Stimulated activated CD4-positive, alpha-beta T cell treated with anti-CD3 and anti-CD28 coated beads, TNF-alpha, amount 100 ng/mL, for 4 hours (primary cell): ENCODE measurements at regions not wholly inside any gene's neighbourhood (a gene's known extent, or its start where the extent isn't known, plus 50 kb on each side); places are given as distances from the start of the nearest gene placed in this dataset.

ENCODE experiments used
- DNase-seq, 3 experiments: peaks; one replicate each; pipeline ENCODE4 v3.0.0-alpha.2; 2020; ENCODE audit warnings: low read depth in 3 of 3

DNA sequence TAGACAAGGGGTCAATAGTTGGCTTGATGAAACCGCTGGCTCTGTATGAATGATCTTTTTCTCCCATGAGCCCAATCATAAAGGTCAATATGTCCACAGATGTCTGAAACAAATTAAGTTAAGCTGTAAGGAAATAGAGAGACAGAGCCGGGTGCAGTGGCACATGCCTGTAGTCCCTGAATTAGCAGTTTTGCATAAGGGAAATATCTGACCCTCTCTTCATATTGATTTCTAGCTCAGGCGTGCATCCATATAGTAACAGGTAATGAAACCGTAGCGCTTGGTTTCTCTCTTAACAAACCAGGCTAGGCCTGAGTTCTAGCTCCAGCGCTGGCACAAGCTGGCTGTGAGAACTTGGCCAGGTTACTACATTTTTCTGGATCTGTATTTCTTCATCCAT is 118.1 kb upstream of the ERCC6L2 start:
- DNase-seq: no peak

DNA sequence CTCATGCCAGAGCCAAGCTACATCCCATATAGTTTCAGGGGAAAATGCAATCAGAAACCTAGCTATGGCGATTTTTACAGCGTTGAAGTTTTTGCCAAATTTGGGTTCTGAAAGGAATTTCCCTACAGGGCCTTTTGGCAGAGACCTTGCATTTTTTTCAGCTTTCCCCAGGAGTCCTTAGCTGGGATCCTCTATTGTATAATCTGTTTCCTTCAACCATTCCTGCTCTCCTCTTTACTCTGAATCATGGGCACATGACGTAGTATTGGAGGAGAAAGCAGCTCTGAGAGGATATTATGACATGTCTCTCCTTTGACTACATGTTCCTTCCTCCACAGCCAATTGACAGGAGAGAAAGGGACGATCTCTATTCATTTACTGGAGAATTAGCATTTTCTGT is 118.5 kb upstream of the ERCC6L2 start:
- no peak for DNase-seq

DNA sequence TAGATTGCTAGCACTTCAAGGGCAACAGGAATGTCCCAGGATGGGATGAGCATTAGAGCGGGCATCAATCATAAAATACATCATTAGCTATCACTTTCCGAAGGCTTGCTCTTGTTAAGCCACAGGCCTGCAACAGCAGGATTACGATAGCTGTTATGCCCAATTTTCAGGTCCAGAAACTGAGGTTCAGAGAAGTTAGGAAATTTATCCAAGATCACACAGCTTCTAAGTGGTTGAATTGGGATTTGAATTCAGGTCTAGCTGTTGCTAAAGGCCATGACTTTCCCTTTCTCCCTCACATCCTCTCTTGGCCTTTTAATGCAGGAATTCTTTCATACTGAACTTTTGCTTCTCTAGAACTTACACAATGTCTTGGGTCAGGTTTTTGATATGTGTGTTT is 119.4 kb upstream of the ERCC6L2 start:
- no peak for DNase-seq

DNA sequence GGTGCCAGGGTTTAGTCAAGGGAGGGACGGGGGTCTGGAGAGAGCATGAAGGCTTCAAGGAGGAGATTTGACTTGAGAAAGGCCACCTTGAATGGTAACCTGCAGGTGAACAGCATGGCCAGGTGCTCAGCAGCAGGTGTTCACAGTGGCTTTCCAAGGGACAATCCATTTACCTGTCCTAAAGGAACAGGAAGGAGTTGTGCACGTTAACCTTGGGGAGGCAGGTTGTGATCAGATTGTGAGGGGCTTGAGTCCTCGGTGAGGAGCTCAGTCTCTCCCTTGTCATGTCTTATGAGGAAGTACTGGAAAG is 120.1 kb upstream of the ERCC6L2 start:
- no peak for DNase-seq

DNA sequence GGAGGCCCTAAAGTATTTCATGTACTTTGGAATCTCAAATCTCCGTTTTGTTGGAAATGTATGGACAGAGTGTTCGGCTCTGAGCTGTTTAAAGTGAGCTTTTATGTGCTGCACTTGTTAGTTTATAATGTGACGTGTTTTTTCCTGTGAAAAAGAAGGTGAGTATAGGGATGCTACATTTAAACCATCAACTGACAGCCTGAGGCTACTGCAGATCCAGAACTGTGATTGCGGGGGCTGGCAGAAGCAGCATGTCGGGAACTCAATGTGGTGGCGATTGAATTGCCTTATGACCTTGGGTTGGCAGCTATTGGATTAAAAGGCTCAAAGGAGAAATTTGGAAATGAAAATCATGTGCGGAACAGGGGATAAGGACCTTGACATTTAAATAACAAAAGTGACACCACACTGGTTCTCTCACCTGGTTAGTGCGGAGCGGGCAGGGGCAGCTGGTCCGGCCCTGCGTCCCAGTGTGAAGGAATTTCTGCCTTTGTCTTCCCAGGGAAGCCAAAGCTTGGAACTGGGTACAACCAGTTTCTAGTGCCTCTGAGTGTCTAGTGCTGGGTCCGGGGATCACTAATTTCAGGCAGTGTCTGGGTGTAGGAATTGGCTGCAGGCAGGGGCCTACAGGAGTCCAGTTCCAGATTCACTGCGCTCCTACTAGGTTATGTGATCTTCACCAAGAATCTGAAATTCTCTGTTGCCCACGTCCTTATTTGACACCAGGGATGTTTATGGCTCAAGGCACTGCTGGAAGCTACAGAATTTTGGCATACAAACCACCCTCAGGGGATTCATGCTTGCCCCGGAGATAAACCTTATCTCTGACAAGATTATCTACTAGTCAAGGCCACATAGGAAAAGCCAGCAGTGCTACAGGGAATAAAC is 120.7 kb upstream of the ERCC6L2 start:
- DNase-seq: no peak

DNA sequence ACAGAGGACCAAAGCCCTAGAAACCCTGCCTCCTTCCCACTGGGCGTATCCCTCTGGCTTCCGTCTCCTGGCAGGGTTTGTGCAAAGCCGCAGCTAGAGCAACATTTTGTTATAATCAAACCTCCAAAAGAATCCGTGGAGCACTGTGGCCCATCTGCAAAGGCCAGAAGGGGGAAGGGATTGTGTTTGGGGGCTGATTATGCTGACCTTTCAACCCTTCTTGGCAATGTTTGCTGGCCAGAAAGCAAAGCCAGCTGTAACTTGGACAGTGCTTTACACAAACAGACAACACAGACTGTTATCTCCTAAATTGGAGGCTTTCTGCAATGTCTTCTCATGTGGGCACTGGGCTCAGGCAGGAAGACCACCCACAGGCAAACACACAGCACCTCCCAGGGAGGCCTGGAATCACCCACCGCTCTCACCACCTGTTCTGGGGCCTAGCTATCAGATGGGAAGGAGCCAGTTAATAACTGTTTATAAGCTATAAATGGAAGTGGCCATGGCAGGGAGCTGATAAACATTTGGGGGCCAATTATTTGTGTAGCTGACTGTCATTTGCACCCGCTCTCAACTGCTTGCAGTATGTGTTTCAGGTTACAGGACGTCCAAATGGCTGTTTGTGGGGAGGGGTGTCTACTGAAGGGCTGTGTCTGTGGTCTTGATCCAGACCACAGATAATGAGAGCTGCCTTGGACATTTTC is 121.6 kb upstream of the ERCC6L2 start:
- DNase-seq: no peak

DNA sequence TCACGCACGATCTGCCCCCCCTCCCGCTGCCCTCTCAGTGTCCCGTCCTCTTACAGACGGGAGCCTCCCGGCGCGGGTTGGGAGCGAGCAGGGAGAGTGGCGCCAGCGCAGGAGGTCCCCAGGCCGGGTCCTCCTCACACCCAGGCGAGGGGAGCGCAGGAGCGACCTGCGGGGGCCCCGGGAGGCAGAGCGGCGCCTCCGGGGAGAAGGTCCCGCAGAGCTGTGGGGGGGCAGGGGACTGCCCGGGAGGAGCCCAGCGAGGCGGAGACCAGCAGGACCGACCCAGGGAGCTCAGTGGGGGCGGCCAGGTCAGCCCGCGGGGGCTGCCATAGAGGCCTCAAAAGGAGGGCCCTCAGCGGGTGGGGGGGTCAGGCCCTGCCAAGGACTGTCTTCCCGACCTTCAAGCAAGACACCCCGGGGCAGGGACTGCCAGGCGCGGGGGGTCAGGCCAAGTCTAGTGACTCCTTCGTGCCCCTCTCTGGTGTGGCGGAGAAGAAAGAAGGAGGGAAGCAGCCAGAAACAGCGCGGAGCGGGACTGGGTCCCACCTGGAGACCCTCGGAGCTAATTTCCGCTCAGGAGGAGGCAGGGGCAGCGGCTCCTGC is 123.3 kb upstream of the ERCC6L2 start:
- DNase-seq: no peak

DNA sequence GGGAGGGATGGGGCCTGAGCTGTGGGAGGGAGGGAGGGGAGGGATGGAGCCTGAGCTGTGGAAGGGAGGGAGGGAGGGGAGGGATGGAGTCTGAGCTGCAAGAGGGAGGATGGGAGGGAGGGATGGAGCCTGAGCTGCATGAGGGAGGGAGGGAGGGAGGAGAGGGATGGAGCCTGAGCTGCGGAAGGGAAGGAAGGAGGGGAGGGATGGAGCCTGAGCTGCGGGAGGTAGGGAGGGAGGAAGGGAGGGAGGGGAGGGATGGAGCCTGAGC is 124.0 kb upstream of the ERCC6L2 start:
- DNase-seq: no peak

DNA sequence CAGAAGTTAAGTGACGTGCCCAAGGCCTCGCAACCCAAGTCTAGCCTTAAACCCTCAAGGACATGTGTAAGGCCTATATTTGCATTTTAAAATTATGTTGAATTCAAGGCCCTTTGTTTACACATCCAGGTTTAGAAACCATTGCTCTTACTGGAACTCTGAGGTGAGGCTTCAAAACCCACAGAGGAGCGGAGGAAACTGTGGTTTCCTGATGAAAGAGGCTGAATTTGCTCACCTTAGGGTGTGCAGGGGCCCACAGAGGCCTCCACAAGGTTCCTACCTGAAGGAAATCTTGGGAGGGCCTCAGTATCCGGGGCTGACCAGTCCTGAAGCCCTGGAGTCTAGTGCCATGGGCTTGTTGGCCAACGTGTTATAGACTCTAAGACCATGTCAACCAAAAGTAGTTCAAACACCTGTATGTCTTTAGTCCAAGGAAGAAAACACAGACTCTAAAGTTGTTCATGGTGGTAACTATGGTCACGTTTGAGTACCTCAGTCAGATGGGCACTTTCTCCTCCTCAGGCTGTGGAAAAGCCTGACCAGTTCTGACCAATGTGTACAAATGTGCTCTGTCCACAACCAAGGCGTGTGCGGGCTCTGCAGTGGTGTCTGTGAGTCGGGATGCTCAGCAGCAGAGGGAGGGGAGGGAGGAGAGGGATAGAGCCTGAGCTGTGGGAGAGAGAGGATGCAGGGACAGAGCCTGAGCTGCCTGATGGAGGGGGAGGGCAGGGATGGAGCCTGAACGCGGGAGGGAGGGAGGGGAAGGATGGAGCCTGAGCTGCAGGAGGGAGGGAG is 124.6 kb upstream of the ERCC6L2 start:
- DNase-seq: no peak

DNA sequence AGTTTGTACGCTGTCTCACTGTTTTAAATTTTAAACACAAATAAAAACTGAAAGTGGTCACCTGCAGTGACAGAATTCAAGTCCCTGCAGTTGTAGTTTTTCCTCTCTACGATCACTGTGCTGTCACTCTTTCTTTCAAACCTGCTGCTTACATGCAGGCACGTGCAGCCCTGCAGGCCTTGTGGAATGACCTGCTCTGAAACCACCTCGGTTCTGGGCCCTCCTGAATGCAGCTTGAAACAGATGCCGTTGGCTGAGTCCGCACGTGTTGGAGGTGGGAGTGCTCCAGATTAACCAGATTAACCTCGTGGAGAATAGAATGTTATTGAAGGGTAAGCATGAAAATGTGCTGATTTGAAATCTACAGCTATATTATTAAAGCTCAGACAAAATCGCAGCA is 126.0 kb upstream of the ERCC6L2 start:
- no peak for DNase-seq

DNA sequence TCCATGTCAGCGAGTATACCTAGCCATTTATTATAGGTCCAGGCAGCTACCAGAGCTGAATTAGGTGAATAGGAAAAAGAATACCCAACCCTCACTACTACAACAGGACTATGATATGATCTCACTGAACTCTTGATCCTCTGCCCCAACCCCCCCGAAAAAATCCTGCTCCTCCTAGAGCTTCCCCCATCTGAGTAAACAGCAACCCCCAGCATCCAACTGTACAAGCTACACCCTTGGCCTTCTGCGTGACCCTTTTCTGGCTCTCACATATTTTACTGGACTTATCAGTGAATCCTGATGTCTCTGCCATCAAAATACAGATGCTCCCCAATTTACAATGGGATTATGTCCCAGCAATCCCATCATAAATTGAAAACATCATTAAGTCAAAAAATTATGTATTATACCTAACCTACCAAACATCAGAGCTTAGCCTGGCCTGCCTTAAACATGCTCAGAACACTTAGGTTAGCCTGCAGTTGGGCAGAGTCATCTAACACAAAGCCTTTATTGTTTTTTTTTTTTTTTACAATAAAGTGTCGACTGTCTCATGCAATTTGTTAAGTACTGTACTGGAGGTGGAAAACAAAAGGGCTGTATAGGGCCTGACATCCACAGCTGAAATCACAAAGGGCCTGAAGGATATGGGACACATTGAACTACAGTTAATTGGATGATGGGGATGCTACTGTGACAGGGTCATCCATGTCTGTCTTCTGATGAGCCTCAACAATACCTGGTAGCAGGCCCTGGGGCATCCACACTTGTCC is 128.9 kb upstream of the ERCC6L2 start:
- no peak for DNase-seq

DNA sequence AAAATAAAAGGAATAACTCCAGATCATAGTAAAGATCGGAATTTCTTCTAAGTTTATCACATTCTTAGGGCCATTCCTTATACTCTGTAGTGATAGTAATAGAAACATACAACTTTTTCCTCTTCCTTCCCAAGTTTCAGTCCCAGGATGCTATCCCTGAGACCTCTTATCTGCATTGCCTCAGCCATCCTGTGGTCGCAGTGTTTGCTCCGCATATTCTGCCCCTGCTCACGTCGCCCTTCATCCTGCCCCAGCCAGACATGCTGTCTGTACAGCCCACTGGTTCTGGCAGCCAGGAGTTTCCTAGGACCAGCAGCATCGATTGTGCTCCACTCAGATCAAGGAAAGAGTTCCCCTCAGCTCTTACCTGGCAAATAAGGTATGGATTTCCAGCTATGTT is 132.7 kb upstream of the ERCC6L2 start:
- no peak for DNase-seq

DNA sequence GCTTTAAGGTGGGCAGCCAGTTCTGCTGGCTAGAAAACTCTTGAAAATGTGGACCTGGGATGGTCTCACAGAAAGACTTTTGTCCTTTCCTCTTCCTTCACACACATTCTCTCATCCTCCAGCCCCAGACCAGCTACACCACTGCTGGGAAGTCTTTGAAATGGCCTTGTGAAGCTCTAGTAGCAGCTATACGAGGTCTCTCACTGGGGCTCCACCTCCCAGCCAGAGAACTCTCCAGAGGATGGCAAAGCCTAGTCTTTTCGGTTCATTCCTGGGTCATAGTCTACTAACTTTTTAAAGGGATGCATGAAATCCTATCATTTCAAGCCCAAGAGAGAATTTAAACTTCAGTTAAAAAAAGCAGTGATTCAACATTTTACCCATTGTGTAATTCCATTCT is 133.9 kb upstream of the ERCC6L2 start:
- DNase-seq: no peak

DNA sequence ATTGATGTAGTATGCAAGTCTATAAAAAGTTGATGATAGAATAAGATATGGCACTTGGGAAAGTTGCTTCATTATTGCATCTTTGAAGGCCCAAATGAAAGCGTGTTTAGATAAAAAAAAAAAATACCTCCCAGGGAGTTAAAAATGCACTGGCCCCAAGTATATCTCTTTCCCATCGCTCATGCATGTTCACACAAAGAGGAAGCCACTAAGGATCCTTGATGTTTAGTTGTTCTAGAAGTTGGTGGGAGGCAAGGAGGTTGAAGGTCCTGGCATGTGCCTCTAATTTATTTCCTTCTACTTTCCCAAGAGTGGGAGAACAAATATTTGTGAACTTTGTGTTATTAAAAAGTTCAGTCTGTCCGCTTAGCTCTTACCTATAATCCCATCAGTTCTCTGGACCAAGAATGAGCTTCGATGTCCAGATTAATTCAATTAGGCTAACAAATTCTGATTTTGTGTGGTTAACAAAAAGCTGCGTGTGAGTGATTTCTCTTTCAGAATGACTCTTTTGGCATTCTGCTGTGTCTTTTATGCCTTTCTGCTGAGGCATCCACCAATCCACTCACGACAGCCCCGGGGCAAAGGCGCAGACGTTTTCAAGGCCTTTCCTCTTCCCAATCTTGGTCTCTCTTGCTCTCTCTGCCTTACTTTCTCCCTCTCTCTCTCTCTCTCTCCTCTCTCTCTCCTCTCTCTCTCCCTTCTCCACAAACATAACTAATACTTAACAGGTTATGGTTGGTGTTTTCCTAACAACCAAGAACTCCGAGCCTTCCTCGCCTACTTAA is 135.1 kb upstream of the ERCC6L2 start:
- no peak for DNase-seq

DNA sequence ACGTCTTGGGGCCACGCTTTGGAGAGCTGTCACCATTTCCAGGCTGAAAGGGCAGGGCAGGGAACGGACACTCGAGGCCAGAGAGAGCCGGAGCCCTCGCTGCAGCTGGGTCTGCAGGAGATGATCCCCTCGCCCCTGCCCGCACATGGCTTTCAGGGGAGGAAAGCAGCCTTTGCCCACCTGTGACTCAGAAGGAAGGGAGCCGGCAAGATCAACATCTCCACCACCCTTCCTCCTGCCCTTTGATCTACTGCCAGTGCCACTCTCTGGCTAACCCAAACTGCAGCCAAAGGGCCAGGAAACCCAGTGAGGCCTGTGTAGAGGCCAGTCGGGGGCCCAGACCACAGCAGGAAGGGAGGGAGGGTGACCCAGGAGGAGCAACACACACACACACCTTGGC is 137.1 kb upstream of the ERCC6L2 start:
- DNase-seq: no peak

DNA sequence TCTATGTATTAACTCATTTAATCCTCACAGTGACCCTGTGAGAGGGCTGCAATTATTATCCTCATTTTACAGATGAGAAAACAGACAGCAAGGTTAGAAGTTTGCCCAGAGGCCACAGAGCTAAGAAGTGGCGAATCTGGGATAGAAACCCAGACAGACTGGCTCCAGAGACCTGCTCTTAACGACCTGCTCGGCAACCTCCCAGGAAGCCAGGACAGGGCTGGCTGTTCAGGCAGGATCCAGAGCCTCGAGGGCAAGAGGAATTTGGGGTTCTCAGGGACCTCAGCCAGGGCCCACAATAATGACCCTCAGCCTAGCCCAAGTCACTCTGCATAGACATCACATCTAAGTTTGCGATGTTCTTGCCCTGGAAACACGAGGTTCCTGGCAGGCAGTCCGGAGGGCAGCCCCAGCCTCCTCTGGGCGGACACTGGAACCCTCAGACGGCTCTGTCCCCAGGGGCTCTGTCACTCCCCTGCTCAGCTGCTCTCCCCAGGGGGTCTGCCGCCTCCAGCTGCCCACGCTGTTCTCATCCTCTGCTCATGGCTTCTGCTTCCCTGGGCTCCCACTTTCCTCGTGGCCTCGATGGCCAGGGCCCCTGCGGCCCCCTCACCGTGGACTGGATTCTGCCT is 138.5 kb upstream of the ERCC6L2 start:
- DNase-seq: no peak

DNA sequence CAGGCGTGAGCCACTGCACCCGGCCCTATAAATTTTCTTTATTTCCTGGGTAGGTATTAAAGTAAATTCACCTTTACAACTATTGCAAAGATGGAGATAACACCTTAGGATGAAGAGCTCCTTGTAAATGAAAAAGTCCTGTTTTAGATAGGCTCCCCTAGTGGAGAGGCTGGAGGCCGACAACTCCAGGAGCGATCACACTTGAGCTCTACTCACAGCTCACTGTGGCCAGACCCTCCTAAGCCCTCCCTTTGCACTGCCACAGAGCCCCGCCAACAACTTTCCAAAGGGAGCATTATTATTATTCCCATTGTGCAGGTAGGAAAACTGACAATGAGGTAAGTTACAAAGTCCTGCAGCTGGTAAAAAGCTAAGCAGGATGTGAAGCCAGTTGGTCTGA is 139.1 kb upstream of the ERCC6L2 start:
- no peak for DNase-seq

DNA sequence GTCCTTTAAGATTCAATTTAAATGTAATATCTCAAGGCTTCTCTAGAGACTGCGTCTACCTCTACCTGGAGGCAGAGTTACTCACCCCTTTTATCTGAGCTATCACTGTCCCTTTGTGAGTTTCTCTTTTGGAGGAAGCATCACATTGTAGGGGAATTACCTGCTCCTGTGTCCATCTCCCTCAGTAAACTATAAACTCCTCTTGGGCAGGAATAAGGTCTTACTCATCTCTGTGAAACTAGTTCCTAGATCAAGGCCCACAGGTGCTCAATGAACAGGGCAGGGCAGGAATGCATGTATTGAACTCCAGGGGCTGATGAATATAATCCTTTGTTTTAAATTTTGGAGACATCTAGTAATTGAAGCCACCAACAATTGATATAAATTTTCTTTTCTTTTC is 139.8 kb upstream of the ERCC6L2 start:
- DNase-seq: no peak

DNA sequence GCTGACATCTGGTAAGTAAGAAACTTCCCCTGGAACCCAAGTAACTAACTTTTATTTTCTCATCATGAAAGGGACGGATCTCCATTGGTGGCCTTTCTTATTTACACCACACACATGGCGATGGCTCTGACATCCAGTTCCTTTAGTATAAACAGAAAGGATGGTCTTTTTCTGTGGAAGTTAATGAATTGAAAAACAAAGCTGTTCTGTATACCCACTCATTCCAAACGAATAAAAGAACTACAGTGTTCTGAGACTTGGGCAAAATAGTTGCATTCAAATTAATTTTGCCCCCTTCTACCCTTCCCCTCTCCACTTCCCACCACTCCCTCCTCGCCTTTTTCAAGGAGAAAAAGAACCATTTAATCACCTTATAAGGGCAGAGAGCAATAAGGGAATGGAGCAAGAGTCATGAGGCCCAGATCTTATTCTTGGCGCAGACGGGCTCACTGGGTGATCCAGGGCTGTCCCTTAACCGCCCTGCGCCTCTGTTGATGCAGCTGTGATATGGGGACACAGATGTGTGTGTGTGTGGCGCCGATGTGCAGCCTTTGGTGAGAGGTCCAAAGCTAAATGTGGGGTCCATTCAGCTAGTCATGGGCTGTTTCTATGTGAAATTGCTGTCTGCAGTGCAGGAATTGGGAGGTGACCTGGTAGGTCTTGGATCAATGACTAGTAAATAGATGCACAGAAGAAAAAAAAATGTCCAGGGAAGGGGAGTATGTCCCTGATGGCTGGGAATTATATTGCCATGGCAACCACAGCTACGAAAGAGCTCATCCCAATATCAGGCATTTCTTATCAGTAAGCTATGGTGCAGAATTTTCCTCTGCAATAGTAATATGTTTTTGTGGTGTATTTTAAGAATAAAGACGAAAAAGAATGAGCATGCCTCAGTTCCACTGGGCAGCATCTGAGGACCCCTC is 141.5 kb upstream of the ERCC6L2 start:
- no peak for DNase-seq
